ENCODE measurements at regions not wholly inside any gene's neighbourhood (a gene's known extent, or its start where the extent isn't known, plus 50 kb on each side); places are given as distances from the start of the nearest gene placed in this dataset.

DNA sequence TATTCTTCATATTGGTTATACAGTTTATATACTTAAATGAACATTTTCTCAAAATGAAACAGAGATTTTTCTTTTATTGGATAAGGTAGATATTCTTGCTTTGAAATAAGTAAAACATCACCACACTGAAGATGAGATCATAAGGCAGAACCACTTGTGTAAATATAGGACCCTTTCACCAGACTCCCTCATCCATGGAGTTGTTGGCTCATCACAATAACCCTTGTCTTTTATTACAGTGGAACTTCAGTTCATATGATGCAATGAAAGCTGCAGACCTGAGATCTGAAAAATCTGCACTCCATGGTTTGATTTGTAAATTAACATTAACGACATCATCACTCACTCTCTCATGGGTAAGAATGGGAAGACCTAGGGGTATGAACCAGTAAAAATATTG is 51.9 kb upstream of the DBX2 start:
- no peak for DNase-seq (ENCODE audit: low spot score)

GRCh38 chr12:45105996-45106395 is 55.1 kb upstream of the DBX2 start:
- no peak for DNase-seq (ENCODE audit: low spot score)

DNA sequence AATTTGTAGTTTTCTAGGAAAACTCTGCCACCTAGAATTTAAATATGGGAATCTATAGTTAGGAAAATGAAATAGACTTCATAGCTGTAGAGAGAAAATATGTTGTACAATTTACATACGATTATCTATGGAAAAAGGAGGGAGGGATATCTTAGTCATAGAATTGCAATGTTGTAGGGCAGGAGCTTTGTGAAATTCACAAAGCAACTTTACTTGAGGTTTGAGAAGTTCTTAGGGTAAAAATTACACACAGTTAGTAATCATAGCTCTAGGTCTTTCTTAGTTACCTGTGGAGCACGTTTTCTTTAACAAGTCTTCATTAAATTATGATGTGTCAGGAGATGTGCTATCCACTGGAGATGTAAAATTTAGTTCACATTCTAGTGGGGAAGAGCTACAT is 61.4 kb upstream of the DBX2 start:
- DNase-seq (ENCODE audit: low spot score): no peak

DNA sequence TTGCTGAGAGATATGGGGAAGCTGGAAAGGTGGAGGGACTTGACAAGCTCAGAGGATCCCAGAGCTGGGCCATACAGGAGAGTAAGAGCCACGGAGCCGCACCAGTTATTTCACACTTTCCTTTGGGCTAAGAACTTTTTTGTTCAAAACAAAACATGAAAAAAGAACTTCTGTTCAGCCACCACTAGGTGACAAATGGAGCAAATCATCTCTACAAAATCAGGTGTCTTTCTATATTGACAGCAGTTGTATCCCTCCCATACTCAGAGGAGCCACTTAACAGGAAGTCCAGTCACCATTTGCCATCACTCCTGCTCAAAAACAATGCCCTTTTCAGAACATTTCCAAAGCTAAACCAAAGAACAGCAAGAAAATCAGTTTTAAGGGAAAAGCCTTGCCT is 70.3 kb upstream of the DBX2 start:
- no peak for DNase-seq (ENCODE audit: low spot score)

DNA sequence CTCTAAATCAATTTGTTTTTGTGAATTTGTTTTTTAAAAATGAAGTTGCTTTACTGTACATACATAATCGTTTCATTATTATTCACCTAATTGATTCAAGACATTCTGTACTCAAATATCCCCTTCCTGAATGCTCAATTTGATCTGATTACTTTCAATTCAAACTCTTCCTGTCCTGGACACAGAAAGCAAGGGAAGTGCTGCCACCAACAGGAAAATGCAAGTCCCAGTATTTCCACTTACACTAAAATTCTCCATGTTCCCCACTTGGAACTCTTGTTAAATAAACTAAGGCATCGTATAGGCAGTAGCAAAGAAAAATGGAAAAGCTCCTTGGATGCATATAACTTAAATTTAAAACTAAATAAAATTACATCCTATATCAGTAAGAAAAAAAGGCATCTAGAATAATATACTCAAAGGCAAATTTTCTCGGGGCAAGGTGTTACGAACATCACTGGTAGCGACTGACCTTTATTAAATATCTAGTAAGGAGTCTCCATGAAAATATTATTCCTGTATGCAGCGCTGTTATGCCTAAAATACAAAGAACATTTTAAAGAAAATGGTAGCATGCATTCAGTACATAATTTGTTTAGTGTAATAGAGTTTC is 72.0 kb upstream of the DBX2 start:
- peak; percentile 46 for DNase-seq (ENCODE audit: low spot score)

GRCh38 chr12:45124485-45125155 is 73.7 kb upstream of the DBX2 start:
- DNase-seq (ENCODE audit: low spot score): no peak

GRCh38 chr12:45125997-45126396 is 75.1 kb upstream of the DBX2 start:
- no peak for DNase-seq (ENCODE audit: low spot score)

DNA sequence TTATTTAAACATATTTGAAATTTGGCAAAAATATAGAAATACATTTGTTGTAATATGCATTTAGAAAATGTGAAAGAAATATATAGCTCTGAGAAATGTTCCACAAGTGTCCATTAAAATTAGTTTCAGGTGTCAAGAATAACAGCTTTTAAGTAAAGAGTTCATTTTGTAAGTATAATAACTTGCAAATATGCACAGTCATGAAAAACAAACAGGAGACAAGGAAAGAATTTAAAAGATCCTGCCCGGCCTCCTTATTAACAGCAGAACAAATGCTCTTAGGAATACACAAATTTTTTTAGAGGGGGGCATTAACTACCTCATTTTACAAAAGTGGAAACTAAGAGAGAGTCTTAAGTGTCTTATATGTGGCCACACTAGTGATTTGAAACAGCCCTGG is 77.7 kb upstream of the DBX2 start:
- no peak for DNase-seq (ENCODE audit: low spot score)

- DNase-seq (ENCODE audit: low spot score): peak; percentile 82
These were observed 80.0 kb upstream of the DBX2 start for GRCh38 chr12:45130881-45131281.

DNA sequence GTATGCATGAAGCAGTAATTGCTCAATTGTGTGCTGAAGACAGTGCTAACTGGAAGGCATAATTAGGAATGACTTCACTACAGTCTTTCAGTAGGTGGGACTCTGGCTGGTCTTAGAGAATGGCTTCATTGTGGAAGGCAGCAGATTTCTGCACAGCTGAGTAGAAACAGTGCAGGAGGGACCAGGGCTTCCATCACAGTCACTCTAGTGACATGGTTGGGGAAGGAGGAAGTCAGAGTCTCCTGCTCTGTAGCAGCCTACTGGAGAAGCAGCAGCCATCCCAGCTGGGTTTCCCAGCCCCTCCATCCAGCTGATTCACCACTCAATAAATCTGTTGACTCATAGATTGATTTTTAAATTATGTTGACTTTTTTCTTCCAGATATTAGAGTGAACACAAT is 80.6 kb upstream of the DBX2 start:
- no peak for DNase-seq (ENCODE audit: low spot score)

GRCh38 chr12:45138609-45139008 is 77.3 kb upstream of the ANO6 start:
- DNase-seq (ENCODE audit: low spot score): no peak

GRCh38 chr12:45148006-45148405 is 67.9 kb upstream of the ANO6 start:
- DNase-seq (ENCODE audit: low spot score): no peak

GRCh38 chr12:45148619-45149018 is 67.3 kb upstream of the ANO6 start:
- no peak for DNase-seq (ENCODE audit: low spot score)

DNA sequence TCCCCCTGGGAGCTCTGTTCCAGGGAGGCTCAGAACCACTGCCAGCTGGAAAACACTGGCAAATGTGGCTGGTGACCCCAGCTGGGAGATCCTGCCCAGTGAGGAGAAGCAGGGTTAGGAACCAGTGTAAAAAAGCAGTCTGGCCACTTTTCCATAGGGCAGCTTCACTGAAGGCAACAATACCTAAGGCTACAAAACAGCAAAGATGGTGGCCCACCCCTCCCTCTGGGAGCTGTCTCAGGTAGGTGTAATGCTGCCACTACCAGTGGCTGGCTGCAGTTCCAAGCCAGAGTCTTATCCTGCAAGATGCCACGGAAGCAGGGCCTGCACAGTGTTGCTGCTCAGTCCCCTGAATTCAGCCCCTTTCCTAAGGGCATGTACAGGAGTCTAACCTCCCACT is 50.6 kb upstream of the ANO6 start:
- DNase-seq (ENCODE audit: low spot score): no peak

DNA sequence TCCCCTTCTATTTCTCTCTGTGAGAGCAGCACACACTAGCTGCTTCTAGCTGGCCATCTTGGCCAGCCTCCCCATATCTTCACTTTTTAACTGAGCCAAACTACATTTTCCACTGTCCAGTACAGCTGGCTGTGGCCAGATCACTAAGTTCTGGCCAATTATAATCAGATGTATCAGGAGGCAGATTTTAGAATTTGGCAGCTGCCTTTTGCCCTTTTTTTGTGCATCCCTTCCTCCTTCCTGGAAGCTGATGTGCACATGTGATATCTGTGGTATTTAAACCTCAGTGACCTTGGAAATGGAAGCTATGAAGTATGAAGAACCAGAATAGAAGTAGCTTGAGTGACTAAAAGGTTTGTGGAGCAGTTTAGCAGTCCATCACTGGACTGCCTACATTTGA is 49.8 kb upstream of the ANO6 start:
- no peak for DNase-seq (ENCODE audit: low spot score)

Measured in H4 (cell line).